SK-N-MC (cell line): ENCODE measurements at regions not wholly inside any gene's neighbourhood (a gene's known extent, or its start where the extent isn't known, plus 50 kb on each side); places are given as distances from the start of the nearest gene placed in this dataset.

Source experiments
- EZH2 ChIP-seq: fragments of 200-600 bp; sonication (generic); IDR thresholded peaks from one replicate; pipeline ENCODE4 v1.6.1; 2017; ENCODE audit warnings: antibody characterized with exemption
- FOXP2 ChIP-seq: optimal IDR thresholded peaks from 2 replicates; pipeline ENCODE3; 2011; ENCODE audit warnings: mild to moderate bottlenecking, moderate library complexity; ENCODE audit not compliant: insufficient read depth; ENCODE audit errors: extremely low read length, control extremely low read depth
- POLR2AphosphoS5 ChIP-seq: IDR thresholded peaks from 2 replicates; pipeline ENCODE4 v1.6.1; 2012; ENCODE audit warnings: mild to moderate bottlenecking, low read depth, low read length, borderline replicate concordance

- TF ChIP-seq EZH2 (no peak), POLR2AphosphoS5 (no peak), FOXP2 (no peak)
These were observed 116.6 kb downstream of the CPZ start for GRCh38 chr4:8709050-8709728.
